Stimulated activated CD8-positive, alpha-beta memory T cell treated with anti-CD3 and anti-CD28 coated beads, Interleukin-4, amount 100 ng/mL, for 24 hours (primary cell): ENCODE measurements at regions not wholly inside any gene's neighbourhood (a gene's known extent, or its start where the extent isn't known, plus 50 kb on each side); places are given as distances from the start of the nearest gene placed in this dataset.
"Not testable (repeated sequence)": the region's sequence is repeated elsewhere in the genome, so short reads cannot be mapped to it uniquely, and the experiment has no call there.

Source experiments
- DNase-seq: peaks from one replicate; pipeline ENCODE4 v3.0.0-alpha.2; 2020; ENCODE audit warnings: low read depth

DNA sequence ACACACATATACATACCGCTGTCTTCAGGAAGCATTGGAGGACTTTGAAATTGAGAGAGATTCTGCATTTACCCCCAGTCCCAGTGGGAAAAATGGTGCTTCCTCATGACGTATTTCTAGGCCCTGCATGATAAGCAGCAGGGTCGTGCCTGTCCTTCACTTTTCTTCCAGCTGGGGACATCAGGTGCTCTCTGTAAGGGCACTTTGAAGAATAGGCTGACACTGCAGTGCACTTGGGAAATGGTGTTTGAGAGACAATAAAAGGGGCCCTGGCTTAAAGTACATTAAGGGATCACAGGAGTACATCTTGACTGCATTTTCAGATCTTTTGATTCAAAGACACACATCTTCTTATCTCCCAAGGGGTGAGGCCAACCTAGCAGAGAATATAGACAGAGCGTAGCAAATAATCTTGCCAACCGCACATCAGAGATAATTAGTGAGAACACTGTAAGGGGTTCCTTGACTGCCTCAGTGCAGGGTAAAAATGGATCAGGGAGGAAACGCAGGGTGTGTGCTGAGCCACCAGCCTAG is 437.9 kb downstream of the CSNK1G3 start:
- DNase-seq: no peak

DNA sequence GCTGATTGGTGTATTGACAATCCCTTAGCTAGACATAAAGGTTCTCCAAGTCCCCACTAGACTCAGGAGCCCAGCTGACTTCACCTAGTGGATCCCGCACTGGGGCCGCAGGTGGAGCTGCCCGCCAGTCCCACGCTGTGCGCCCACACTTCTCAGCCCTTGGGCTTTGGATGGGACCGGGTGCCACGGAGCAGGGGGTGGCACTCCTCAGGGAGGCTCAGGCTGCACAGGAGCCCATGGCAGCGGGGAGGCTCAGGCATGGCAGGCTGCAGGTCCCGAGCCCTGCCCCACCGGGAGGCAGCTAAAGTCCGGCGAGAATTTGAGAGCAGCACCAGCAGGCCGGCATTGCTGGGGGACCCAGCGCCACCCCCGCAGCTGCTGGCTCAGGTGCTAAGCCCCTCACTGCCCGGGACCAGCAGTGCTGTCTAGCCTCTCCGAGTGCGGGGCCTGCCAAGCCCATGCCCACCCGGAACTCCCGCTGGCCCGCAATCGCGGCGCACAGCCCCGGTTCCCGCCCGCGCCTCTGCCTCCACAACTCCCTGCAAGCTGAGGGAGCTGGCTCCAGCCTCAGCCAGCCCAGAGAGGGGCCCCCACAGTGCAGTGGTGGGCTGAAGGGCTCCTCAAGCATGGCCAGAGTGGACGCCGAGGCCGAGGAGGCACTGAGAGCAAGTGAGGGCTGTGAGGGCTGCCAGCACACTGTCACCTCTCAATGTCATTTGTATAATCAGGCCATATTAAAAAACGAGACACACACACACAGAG is 437.2 kb downstream of the CSNK1G3 start:
- DNase-seq: no peak

DNA sequence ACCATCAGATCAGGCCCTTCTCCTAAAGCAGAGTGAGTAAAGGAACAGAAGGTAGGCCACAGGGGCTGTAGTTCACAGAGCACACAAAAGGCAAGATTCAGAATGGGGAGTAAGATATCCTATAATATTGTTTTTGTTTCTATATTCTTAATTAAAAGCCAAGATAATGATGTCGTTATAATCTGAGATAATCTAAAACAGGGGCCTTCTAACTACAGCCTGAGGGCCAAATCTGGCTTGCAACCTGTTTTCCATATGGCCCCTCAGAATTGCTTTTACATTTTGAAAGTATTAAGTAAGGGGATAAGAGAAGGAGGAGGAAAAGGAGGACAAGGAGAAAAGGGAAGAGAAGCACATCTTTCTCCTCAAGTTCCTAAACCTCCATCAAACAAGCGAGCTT is 435.8 kb downstream of the CSNK1G3 start:
- DNase-seq: no peak

DNA sequence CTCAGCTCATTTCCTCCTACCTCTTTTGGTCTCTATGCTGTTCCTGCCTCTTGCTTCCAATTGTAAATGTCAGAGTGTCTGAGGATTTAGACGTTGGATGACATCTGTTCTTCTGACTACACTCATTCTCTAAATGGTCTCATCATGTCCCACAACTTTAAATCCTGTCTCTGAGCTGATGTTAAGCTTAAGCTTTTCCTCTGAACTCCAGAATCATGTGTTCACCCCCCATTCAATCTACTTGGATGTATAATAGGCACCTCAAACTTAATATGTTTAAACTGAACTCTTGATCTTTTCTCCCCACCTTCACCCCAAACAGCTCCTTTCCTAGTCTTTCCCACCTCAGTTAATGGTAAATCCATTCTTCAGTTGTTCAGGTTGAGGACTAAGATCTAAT is 433.6 kb downstream of the CSNK1G3 start:
- no peak for DNase-seq

DNA sequence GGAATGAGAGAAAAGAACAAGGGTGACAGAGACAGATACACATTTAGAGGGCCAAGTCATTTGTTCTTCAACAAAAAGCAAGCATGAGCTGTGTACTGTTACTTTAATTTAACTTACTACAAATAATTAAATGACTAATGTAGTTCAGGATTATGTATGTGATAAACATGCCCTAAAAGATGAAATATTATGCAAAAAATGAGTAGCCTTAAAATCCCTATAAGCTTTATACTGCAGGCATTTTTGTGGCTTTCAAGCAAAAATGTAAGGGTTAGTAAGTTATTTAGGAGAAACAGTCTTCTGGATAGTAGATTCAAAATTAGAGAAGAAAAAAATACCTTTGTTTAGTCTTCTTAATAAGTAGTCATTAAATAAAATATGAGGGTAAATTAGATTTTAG is 431.2 kb downstream of the CSNK1G3 start:
- DNase-seq: no peak

DNA sequence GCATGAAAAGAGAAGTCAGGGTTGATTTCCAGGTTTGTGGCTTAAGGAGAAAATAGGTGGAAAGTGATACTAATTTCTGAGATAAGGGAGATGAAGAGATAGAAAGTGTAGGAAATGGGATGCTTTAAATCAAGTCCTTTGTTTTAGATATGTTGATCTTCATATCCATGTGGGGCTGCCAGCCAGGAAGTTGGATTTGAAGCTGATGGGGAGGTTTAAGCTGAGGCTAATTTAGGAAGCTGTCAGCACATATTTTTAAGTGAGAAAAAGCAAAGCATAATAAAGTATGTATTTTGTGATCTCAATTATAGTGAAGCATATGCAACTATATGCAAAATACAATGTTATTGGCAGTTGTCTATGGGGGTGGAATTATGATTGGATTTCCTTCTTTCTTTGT is 428.4 kb downstream of the CSNK1G3 start:
- DNase-seq: no peak

DNA sequence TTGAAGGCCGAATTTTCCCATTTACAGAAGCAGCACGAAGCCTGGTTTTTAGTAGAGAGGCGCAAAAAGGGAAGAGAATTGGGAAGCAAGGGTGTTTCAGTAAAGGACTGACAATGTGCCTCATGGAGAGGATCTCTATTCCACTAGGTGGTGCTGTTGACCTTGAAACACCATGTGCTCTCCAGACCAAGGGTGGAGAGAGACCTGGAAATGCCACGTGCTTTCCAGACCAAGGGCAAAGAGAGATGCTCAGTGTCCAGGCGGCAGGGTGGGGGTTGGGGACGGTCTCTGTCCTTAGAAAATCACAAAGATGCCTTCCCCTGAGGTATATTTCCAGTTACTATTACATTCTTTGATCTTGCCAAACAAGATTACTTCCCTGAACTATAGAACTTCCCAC is 425.3 kb downstream of the CSNK1G3 start:
- no peak for DNase-seq

DNA sequence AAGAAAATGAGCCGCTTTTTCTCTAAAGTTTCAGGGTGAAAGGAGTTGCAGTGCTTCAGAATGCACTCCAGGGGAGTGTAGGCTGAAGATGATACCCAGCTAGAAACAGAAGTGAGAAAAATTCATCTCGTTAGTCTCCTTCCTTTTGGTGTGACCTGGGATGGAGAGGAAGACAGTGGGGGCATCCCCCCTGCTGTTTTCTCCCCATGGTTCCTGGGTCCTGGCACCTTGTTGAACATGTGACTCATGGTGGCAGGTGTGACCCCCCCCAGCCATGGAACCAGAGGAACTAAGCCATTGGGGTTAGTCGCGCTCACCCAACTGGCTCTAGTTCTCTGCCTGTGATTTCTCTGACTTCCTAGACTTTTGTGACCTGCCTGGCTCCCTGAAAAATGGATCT is 424.6 kb downstream of the CSNK1G3 start:
- no peak for DNase-seq

DNA sequence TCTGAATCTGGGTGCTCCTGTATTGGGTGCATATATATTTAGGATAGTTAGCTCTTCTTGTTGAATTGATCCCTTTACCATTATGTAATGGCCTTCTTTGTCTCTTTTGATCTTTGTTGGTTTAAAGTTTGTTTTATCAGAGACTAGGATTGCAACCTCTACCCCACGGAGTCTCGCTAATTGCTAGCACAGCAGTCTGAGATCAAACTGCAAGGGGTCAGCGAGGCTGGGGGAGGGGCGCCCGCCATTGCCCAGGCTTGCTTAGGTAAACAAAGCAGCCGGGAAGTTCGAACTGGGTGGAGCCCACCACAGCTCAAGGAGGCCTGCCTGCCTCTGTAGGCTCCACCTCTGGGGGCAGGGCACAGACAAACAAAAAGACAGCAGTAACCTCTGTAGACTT is 421.8 kb downstream of the CSNK1G3 start:
- DNase-seq: not testable (repeated sequence)

DNA sequence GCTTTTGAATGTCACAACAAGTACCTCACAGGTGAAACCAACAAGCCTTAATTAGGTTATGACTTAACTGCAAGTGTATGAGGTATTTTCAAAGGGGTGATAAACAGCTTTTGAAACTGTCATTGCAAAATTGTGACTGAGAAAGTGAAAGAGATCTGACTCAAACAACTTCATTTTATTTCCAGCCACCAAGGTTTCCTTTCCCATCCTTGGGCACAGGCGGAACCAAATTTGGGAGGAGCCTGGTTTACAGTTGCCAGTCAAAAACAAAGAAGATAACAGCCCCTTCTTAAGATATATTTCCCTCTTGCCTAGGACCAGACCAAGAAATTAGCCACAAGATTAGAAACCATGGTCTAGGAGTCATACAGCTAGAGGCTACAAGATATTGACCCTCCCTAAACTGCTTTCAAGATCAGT is 417.1 kb downstream of the CSNK1G3 start:
- DNase-seq: no peak

DNA sequence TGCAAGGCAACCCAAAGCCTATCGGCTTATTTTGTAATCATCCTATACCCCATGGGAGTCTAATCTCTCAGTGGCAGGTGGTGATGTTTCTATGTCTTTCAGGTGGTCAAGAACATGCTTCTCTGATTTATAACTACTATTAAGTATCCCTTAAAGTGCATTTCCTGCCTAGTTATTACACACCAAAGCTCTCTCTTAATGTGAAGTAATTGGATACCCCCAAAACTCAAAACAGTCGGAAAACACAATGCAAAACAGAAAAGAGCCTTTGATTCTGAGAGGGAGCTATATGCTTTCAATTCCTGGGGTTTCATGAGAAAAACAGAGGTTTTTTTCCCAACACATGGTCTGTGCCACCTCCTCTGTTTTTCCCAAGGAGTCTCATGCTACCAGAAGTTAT is 416.4 kb downstream of the CSNK1G3 start:
- DNase-seq: no peak

DNA sequence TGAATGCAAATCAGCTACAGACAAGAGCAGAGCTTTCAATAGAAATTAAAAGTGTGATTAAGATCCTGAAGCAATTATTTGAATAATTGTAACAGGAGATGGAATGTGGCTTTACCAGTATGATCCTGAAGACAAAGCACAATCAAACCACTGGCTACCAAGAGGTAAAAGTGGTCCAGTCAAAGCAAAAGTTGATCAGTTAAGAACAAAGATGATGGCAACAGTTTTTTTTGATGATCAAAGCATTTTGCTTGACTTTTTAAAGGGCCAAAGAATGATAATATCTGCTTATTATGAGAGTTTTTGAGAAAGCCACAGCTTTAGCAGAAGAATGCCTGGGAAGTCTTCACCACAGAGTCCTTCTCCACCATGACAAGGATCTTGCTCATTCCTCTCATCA is 409.2 kb downstream of the CSNK1G3 start:
- DNase-seq: no peak

DNA sequence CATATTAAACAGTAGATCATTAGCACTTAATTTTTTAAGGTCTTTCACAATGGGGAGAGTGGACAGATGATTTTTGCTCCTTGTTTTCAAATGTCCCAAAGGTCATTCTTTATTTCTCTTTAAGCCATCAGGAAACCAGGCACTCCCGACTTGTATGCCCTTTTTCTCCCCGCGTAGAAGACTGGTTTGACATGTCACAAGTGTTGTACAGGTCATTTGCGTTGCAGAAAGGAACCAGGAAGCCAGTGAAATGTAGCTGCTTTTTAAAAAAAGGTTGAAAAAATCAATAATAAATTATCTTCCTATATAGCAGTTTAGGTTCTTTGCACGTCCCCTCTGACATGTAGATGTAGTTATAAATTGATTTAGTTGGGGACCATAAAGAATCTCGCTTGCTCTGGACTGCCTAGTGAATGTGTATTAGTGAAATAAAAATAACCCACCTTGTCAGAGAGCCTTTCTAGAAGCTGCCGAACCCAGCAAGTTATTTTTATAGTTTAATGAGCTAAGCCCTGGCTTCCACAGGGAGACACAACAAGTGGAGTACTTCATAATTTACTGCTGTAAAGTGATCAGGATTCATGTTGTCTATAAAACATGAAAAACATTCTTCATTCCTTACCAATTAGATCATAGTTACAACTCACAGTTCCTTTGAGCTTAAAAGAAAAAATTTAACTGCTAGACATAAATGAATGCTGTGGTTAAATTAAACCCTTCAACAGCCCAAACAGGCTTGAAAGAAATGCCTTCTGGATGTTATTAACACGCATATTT is 404.6 kb downstream of the CSNK1G3 start:
- no peak for DNase-seq

DNA sequence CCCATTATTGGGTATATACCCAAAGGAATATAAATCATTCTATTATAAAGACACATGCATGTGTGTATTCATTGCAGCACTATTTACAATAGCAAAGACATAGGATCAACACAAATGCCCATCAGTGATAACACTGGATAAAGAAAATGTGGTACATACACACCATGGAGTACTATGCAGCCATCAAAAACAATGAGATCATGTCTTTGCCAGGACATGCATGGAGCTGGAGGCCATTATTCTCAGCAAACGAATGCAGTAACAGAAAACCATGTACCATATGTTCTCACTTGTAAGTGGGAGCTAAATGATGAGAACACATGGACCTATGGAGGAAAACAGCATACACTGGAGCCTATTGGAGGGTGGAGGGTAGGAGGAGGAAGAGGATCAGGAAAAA is 402.4 kb downstream of the CSNK1G3 start:
- DNase-seq: no peak

DNA sequence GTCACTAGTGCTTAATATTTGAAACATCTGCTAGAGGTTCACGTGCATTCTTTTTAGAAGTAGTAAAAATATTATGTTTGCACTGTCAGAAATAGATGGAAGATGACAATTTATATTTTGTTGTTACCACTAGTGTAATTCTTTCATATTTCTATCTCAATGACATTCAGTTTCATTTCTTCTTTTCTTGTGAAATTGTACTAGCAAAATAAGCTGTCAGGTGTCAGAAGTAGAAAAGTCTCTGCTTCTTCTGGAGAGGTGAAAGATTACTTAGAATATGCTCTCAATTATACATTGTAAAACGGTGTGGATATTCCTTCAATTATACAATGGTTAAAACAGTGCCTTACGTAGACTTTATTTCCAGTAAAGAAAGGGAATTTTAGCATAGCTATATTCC is 395.4 kb downstream of the CSNK1G3 start:
- no peak for DNase-seq

DNA sequence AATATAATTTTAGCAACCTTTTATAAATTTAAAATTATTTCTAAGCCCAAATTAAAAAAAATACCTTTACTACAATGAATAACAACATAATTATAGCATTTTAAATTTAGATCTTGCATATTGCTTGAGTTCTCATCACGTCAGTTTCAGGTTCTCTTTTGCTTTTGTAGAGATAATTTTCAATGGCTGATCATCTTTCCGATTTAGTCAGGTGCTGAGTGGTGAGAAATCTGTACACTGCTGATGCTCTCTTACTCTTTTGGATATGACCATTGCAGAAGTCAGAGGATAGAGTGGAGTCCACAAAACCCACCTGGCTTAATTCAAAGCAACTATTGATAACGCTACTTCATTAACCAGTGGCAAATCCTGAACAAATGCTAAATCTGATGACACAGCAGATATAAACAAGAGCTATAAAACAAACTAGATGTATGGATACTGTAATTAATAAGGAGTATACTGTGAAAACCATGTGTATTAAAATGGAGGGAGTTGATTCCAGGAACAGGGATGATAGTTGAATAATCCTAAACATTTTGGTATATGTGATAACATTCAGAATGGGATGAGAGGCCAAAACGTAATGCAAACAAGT is 394.8 kb downstream of the CSNK1G3 start:
- no peak for DNase-seq

DNA sequence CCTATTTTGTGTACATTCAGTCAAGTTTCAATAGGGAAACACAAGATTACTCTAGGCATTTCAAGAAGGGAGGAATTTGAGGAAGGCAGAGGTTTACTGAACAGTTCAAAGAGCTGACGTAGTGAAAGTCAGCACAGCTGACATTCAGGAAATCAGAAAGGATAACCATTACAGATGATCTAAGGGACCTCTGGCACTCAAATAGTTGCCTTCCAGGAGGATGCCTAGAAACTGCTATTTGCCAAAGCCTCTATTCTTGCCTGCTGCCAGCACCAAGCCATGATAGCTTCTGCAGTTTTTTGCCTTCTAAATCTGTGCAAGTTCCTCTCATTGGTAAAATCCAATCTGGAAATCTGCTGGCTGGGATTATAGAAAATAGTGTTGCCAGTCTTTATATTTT is 373.1 kb downstream of the CSNK1G3 start:
- no peak for DNase-seq

DNA sequence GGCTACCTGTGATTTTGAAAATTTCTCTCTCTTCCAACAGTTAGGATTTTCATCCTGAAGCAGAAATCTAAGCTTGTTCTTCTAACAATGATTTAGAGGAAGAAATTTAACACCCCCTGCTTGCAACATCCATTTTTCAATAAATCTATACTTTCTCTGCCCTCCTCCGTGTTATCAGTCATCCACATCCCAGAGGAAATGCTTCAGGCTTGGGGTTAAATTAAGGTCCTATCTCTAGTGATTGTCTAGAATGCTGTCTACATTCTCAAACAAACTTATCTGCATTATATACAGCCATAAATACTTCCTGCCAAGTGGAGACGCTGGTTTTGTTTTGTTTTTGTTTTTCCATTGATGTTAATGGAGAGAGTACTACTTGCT is 371.0 kb downstream of the CSNK1G3 start:
- DNase-seq: no peak

DNA sequence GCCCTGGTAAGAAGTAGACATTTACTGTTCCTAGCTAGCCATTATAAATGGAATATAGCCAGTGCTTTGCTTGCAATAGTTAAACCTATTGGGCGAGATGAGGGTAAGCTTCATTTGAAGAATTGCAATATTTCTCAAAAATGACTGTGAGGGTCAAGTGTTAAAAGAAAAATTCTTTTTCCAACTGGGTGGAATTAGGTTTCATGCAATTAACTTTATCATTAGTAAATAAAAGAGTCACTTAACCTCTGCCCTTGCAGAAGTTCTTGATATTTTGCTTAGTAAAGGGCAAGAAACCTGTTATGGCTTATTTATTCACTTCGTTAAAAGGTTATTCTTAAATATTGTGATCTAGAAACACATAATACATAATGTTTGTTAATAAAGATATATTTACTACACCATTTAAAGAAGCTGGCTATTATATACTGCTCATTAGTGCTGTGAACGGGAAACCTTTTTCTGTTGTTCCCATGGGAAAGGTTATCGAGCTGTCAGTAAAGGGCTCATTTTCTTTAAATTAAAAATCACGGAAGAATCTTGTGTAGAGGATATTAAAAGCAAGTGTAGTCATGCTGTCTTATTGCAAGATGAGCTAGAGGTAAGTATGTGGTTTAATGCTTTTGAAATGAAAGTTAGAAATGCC is 370.5 kb downstream of the CSNK1G3 start:
- DNase-seq: no peak

DNA sequence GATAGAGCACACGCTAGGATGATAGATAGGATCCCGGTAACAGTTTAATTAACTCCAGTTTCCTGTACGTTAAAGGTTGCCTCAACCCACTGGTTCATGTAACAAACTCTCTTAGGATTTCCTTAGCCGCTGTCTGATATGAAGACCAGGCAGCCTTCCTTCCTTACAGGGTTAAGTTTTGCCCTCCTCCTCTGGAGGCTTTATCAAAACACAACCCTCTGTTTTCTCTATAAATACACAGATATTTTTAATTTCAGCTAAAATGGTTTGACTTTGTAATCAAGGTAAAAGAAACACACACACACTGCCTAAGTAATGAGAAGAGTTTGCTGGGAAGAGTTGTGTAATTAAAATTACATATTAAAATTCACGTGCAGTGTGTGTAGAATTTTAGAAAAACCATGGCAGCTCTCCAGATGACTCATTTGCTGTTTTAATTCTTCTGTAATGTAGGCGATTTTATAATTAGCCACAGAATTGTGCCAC is 369.8 kb downstream of the CSNK1G3 start:
- no peak for DNase-seq

DNA sequence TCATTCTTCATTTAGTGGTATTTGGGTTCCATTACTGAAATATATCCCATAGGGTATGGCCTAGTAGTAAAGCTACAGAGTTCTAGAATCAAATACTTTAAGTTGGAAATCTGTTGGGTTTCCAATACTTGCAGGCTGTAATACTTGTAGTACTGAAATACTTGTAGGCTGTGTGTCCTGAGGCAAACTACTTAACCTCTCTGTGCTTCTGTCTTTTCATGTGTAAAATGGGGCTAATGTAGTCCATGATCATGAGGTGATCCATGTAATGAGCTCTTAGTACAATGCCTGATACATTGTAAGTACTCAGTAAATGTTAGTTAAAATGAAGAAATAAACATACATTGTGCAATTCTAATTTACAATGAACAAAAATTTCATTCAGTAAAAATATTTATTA is 368.9 kb downstream of the CSNK1G3 start:
- DNase-seq: no peak

DNA sequence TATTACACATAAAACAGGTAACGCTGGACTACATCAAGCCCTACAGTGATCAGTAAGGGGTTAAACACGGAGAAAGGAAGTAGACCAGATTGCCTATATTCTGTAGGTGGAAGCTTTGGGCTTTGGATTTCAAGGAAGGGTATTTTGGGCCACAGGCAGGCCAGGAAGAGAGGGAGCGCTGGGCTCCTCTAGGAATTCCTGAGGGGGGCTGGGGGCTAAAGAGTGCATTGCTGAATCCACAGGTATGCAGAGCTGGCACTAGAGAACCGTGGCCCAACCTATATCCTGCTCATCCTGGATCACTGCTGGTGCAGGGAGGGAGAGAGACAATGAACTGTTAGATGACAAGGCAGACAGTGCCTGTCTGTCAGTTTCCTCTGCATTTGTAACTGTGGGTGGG is 367.1 kb downstream of the CSNK1G3 start:
- no peak for DNase-seq
